PC-9 (cell line): ENCODE measurements at regions not wholly inside any gene's neighbourhood (a gene's known extent, or its start where the extent isn't known, plus 50 kb on each side); places are given as distances from the start of the nearest gene placed in this dataset.

Experiments
- BruUV-seq: library from RNA; stranded (reverse); fragments of 400-500 nt; replicated peaks from 2 replicates; lab custom pipeline; 2021; lab: Mats Ljungman, UMichigan
- CTCF ChIA-PET: fragments of 300-600 bp; sonication (Branson Sonifier 250); formaldehyde crosslinking; loops from one replicate; lab custom pipeline; 2022; ENCODE audit warnings: antibody characterized with exemption; lab: Charles Lee
- POLR2A ChIA-PET: fragments of 300-600 bp; sonication (Branson Sonifier 250); formaldehyde crosslinking; loops from one replicate; lab custom pipeline; 2022; ENCODE audit warnings: antibody characterized with exemption; ENCODE audit not compliant: unreplicated experiment; lab: Charles Lee
- DNase-seq, 2 experiments: peaks; one replicate each; pipeline versions ENCODE4 v3.0.0 to v3.0.0-alpha.2; 2015 to 2022; ENCODE audit warnings: mixed read lengths in 1 of 2
- H2AFZ ChIP-seq: fragments of 200-600 bp; sonication (generic); 2 replicates; pipeline ENCODE4 v1.8.1; 2017; ENCODE audit warnings: antibody characterized with exemption
- H3F3A ChIP-seq: fragments of 200-600 bp; sonication (generic); 2 replicates; pipeline ENCODE4 v1.8.1; 2017; ENCODE audit warnings: antibody characterized with exemption, mild to moderate bottlenecking, low read depth; ENCODE audit not compliant: insufficient read depth
- H3K27ac ChIP-seq: fragments of 200-600 bp; sonication (generic); 2 replicates; pipeline ENCODE4 v1.6.1; 2016; ENCODE audit warnings: mixed run types
- H3K27me3 ChIP-seq: fragments of 200-600 bp; sonication (generic); 2 replicates; pipeline ENCODE4 v1.6.1; 2016; ENCODE audit warnings: low read depth, mixed run types; ENCODE audit not compliant: insufficient read depth
- H3K36me3 ChIP-seq: fragments of 200-600 bp; sonication (generic); 2 replicates; pipeline ENCODE4 v1.6.1; 2016; ENCODE audit warnings: low read depth, mixed run types
- H3K4me1 ChIP-seq: fragments of 200-600 bp; sonication (generic); replicated peaks from 2 replicates; pipeline ENCODE4 v1.6.1; 2016; ENCODE audit warnings: mixed run types; ENCODE audit not compliant: insufficient read depth
- H3K4me2 ChIP-seq: fragments of 200-600 bp; sonication (generic); 2 replicates; pipeline ENCODE4 v1.6.1; 2017; ENCODE audit warnings: mixed run types
- H3K4me3 ChIP-seq: fragments of 200-600 bp; sonication (generic); 2 replicates; pipeline ENCODE4 v1.6.1; 2016; ENCODE audit warnings: mixed run types
- H3K79me2 ChIP-seq: fragments of 200-600 bp; sonication (generic); 2 replicates; pipeline ENCODE4 v1.6.1; 2017; ENCODE audit warnings: low read depth, mixed run types
- H3K9me2 ChIP-seq: fragments of 200-600 bp; sonication (generic); 2 replicates; pipeline ENCODE4 v1.8.1; 2017; ENCODE audit warnings: mild to moderate bottlenecking; ENCODE audit not compliant: insufficient read depth
- H3K9me3 ChIP-seq: fragments of 200-600 bp; sonication (generic); 2 replicates; pipeline ENCODE4 v1.8.1; 2016; ENCODE audit warnings: low read depth; ENCODE audit not compliant: insufficient read depth
- H4K20me1 ChIP-seq: fragments of 200-600 bp; sonication (generic); 2 replicates; pipeline ENCODE4 v1.8.1; 2017; ENCODE audit not compliant: insufficient read depth
- CTCF ChIP-seq: fragments of 200-600 bp; sonication (generic); conservative IDR thresholded peaks from 2 replicates; pipeline ENCODE4 v1.6.1; 2017; ENCODE audit warnings: mixed run types, antibody characterized with exemption, mild to moderate bottlenecking, moderate library complexity
- EZH2 ChIP-seq: fragments of 200-600 bp; sonication (generic); IDR thresholded peaks from 2 replicates; pipeline ENCODE4 v1.8.0; 2017; ENCODE audit warnings: antibody characterized with exemption, low read depth
- intact Hi-C: fragments of 100-400 bp; cut with micrococcal nuclease; formaldehyde crosslinking; loops from one replicate; pipeline ENCODE4 v1.10.0; 2022; ENCODE audit not compliant: unreplicated experiment

DNA sequence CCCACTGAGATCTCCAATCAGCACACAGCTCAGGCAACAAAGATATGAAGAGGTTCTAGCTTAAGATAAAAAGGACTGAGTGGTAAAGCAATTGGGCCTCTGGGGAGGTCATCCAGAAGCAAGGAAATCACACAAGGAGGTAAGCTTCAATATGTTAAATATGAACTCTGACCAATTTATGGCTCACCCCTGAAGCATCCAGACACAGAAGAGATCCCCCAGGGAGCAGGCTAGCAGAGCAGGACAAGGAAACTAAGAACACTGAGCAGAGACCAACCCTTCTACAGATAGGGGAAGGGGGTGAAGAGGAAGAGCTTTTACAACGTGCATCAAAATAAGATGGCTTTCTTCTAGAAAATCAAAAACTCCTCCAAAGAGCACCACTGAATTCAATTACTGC, 616.2 kb downstream of the DNAH5 start:
- no peaks in the 10 kb centered on the region for H3K36me3 ChIP-seq
- intact Hi-C loops: no loop called here
- no TSS peak for BruUV-seq
- no peaks in the 10 kb centered on the region for H3F3A ChIP-seq
- H4K20me1 ChIP-seq: no peaks in the 10 kb centered on the region
- H3K4me1 ChIP-seq: peaks cover 20% of the 10 kb centered on the region
- TF ChIP-seq EZH2 (no peak), CTCF (no peak)
- no peak for DNase-seq
- no peaks in the 10 kb centered on the region for H3K9me3 ChIP-seq
- no peaks in the 10 kb centered on the region for H3K79me2 ChIP-seq
- ChIA-PET POLR2A (no interaction called here), CTCF (no interaction called here)
- no peaks in the 10 kb centered on the region for H3K27me3 ChIP-seq
- no peak overlapping the region for H3K27ac ChIP-seq
- H3K9me2 ChIP-seq: 0 out of 2 replicates have a peak, but pooled peaks cover 3% of the 10 kb centered on the region
- H3K4me2 ChIP-seq: peak overlapping the region; percentile 34
- no peak overlapping the region for H2AFZ ChIP-seq
- H3K4me3 ChIP-seq: no peak overlapping the region

DNA sequence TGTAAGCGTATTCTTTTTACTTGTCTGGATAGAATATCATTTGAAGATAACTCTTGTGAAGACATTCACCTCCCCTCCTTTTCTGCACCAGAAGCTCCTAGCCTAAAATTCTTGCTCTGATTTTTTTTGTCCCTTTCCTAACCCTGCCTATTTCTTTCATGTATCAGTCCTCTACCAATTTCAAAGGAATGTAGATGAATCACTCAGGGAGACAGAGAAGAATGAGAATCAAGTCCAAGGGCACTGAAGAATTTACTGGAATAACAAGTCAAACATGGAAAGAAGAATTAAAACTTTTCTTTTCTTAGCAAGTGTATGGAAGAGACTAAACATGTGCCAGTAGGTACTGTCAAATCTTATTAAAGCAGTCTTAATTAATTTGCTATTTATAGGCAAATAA, 618.7 kb downstream of the DNAH5 start:
- intact Hi-C loops: no loop called here
- Histone ChIP-seq H3F3A (no peaks in the 10 kb centered on the region), H3K4me3 (no peak overlapping the region), H3K4me1 (peaks cover 20% of the 10 kb centered on the region), H2AFZ (no peak overlapping the region), H3K79me2 (no peaks in the 10 kb centered on the region), H3K36me3 (no peaks in the 10 kb centered on the region), H3K27me3 (no peaks in the 10 kb centered on the region), H3K9me2 (peaks cover 3% of the 10 kb centered on the region; the same call in 1 of the 2 replicates), H4K20me1 (no peaks in the 10 kb centered on the region), H3K9me3 (no peaks in the 10 kb centered on the region), H3K4me2 (no peak overlapping the region), H3K27ac (no peak overlapping the region)
- TF ChIP-seq CTCF: no peak
- TF ChIP-seq EZH2: no peak
- CTCF ChIA-PET: no interaction called here
- DNase-seq: no peak
- BruUV-seq: no TSS peak
- POLR2A ChIA-PET: no interaction called here

DNA sequence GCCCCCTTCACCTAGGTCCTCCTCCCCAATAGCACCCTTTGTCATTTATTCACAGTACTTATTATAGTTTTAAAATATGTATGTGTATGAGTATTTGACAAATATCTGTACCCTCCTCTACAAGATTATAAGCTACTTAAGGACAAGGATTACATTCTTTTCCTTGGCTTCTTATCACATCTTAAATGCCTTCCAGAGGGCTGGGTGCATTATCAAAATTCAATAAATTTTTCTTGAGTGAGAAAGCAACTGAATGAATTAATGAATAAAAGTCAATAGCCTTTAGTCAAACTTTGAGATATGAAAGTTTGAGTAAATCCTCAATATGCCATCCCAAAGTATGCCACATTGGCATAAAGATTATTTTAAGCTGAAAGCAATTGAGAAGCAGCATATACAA, 621.7 kb downstream of the DNAH5 start:
- ChIA-PET POLR2A (no interaction called here), CTCF (no interaction called here)
- Histone ChIP-seq H3K4me2 (no peak overlapping the region), H3K4me3 (no peak overlapping the region), H4K20me1 (no peaks in the 10 kb centered on the region), H3K27me3 (no peaks in the 10 kb centered on the region), H3F3A (no peaks in the 10 kb centered on the region), H3K9me3 (no peaks in the 10 kb centered on the region), H3K9me2 (peaks cover 3% of the 10 kb centered on the region; the same call in 1 of the 2 replicates), H3K27ac (no peak overlapping the region), H3K36me3 (no peaks in the 10 kb centered on the region), H3K4me1 (peaks cover 9% of the 10 kb centered on the region), H3K79me2 (no peaks in the 10 kb centered on the region), H2AFZ (no peak overlapping the region)
- no TSS peak for BruUV-seq
- intact Hi-C loops: no loop called here
- no peak for DNase-seq
- TF ChIP-seq CTCF: no peak
- TF ChIP-seq EZH2: no peak
